ENCODE measurements at regions not wholly inside any gene's neighbourhood (a gene's known extent, or its start where the extent isn't known, plus 50 kb on each side); places are given as distances from the start of the nearest gene placed in this dataset.
"Not testable (repeated sequence)": the region's sequence is repeated elsewhere in the genome, so short reads cannot be mapped to it uniquely, and the experiment has no call there.

DNA sequence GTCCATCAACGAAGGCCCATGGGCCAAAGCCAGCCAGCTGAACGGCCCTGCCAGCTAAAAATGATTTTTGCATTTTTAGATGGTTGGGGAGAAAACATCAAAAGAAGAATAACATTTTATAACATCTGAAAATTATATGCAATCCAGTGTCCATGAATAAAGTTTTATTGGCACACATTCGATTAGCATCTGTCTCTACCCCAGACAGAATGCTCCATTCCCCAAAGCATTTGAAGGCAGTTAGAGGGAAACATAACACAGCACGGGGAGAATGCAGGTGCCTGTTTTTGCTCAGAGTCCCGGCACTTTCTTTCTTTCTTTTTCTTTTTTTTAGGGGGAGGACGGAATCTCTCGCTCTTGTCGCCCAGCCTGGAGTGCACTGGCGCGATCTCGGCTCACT, 110.7 kb downstream of the ZNF664 start:
- Histone ChIP-seq H3K9ac (ENCODE audit: insufficient read length) (no peak overlapping the region), H3K9me3 (ENCODE audit: low read depth, low read length) (no peaks in the 10 kb centered on the region), H3K36me3 (ENCODE audit: insufficient read depth, low read length) (no peaks in the 10 kb centered on the region), H3K27ac (no peak overlapping the region), H3K4me3 (no peak overlapping the region)
- no peak for DNase-seq (ENCODE audit: low read depth, low spot score)
- TF ChIP-seq POLR2AphosphoS5 (IDR thresholded peaks at IDR 0.05; ENCODE audit: borderline replicate concordance, low read depth, low read length) (no peak), EZH2 (IDR thresholded peaks at IDR 0.05) (no peak), FOXP2 (optimal IDR thresholded peaks at IDR 0.05; ENCODE audit: control extremely low read depth, extremely low read length, insufficient read depth) (no peak)

- no peak overlapping the region for H3K4me3 ChIP-seq
- no peaks in the 10 kb centered on the region for H3K9me3 ChIP-seq (ENCODE audit: low read depth, low read length)
- DNase-seq (ENCODE audit: low read depth, low spot score): no peak
- H3K27ac ChIP-seq: no peak overlapping the region
- no peaks in the 10 kb centered on the region for H3K36me3 ChIP-seq (ENCODE audit: insufficient read depth, low read length)
- no peak overlapping the region for H3K9ac ChIP-seq (ENCODE audit: insufficient read length)
- TF ChIP-seq FOXP2 (optimal IDR thresholded peaks at IDR 0.05; ENCODE audit: control extremely low read depth, extremely low read length, insufficient read depth) (no peak), POLR2AphosphoS5 (IDR thresholded peaks at IDR 0.05; ENCODE audit: borderline replicate concordance, low read depth, low read length) (no peak), EZH2 (IDR thresholded peaks at IDR 0.05) (no peak)
Measured at GRCh38 chr12:124085419-124086296, 112.6 kb downstream of the ZNF664 start.

DNA sequence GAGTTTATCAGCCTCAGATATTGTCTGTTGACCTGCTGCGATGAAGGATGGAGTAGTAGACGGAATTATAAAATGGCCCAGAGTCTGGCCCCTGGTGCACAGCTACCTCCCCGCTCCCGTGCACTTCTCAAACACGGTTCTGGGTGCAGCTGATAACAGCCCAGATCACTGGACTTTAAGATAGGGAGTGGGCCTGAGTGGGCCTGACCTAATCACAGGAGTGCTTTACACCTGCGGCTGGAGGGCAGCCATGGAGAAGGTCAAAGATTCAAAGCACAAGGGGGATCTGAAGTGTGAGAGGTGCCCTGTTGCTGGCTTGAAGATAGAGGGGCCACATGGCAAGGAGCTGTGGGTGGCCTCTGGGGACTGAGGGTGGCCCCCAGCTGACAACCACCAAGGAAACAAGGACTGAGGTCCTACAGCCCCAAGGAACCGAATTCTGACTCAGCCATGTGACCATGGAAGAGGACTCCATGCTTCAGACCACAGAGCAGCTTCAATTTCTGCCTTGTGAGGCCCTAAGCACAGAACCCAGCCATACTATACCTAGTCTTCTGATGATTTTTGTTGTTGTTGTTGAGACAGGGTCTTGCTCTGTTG, 113.4 kb downstream of the ZNF664 start:
- no peak overlapping the region for H3K27ac ChIP-seq
- H3K4me3 ChIP-seq: no peak overlapping the region
- H3K9ac ChIP-seq (ENCODE audit: insufficient read length): no peak overlapping the region
- no peaks in the 10 kb centered on the region for H3K36me3 ChIP-seq (ENCODE audit: insufficient read depth, low read length)
- TF ChIP-seq FOXP2 (optimal IDR thresholded peaks at IDR 0.05; ENCODE audit: control extremely low read depth, extremely low read length, insufficient read depth) (no peak), POLR2AphosphoS5 (IDR thresholded peaks at IDR 0.05; ENCODE audit: borderline replicate concordance, low read depth, low read length) (no peak), EZH2 (IDR thresholded peaks at IDR 0.05) (no peak)
- no peak for DNase-seq (ENCODE audit: low read depth, low spot score)
- H3K9me3 ChIP-seq (ENCODE audit: low read depth, low read length): no peaks in the 10 kb centered on the region

DNA sequence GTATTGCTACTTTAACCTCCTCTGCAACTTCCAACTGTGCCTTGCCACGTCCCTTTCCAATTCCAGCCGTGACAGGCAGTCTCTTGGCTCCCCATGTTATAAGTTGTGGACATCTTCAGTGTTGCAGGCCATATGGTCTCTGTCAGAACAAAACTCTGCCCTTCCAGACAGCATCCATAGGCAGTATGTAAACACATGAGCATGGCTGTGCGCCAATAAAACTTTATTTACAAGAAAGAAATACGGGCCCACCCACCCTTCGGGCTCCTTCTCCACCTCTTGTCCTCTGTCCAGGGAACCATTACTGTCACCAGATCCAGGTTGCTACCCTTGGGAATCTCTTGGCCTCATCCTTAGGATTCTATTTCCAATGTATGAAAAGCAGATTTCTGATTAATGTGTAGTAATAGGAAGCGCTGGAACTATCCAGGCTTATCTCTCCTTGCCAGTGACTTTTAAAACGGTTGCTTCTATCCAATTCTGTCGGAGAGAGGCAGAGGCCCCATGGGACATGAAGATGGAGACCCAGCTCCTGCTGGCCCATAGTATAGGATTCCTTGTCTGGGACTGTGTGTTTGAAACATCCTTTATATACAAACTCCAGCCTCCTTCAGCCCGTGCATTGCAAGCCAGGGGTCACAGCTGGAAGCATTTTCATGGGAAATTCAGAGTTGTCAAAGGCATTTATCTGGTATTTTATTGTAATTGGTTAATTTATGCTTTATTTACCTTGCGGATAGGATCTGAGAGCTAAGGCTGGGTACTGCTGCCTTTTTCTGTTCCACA, 114.4 kb downstream of the ZNF664 start:
- Histone ChIP-seq H3K9me3 (ENCODE audit: low read depth, low read length) (no peaks in the 10 kb centered on the region), H3K36me3 (ENCODE audit: insufficient read depth, low read length) (no peaks in the 10 kb centered on the region), H3K4me3 (no peak overlapping the region), H3K27ac (no peak overlapping the region), H3K9ac (ENCODE audit: insufficient read length) (no peak overlapping the region)
- DNase-seq (ENCODE audit: low read depth, low spot score): no peak
- no peak for TF ChIP-seq POLR2AphosphoS5 (IDR thresholded peaks at IDR 0.05; ENCODE audit: borderline replicate concordance, low read depth, low read length)
- TF ChIP-seq EZH2 (IDR thresholded peaks at IDR 0.05): no peak
- no peak for TF ChIP-seq FOXP2 (optimal IDR thresholded peaks at IDR 0.05; ENCODE audit: control extremely low read depth, extremely low read length, insufficient read depth)

- Histone ChIP-seq H3K4me3 (no peak overlapping the region), H3K27ac (no peak overlapping the region), H3K36me3 (ENCODE audit: insufficient read depth, low read length) (no peaks in the 10 kb centered on the region), H3K9me3 (ENCODE audit: low read depth, low read length) (no peaks in the 10 kb centered on the region), H3K9ac (ENCODE audit: insufficient read length) (no peak overlapping the region)
- no peak for DNase-seq (ENCODE audit: low read depth, low spot score)
- TF ChIP-seq FOXP2 (optimal IDR thresholded peaks at IDR 0.05; ENCODE audit: control extremely low read depth, extremely low read length, insufficient read depth) (no peak), POLR2AphosphoS5 (IDR thresholded peaks at IDR 0.05; ENCODE audit: borderline replicate concordance, low read depth, low read length) (no peak), EZH2 (IDR thresholded peaks at IDR 0.05) (no peak)
Measured at GRCh38 chr12:124088217-124088907, 115.3 kb downstream of the ZNF664 start.

- not testable (repeated sequence) for H3K4me3 ChIP-seq; H3K36me3 ChIP-seq (ENCODE audit: insufficient read depth, low read length); H3K9me3 ChIP-seq (ENCODE audit: low read depth, low read length); DNase-seq (ENCODE audit: low read depth, low spot score); H3K27ac ChIP-seq; H3K9ac ChIP-seq (ENCODE audit: insufficient read length)
Measured at GRCh38 chr12:124089181-124089914, 116.3 kb downstream of the ZNF664 start.

GRCh38 chr12:124091835-124092234, 118.8 kb downstream of the ZNF664 start:
- Histone ChIP-seq H3K9ac (ENCODE audit: insufficient read length) (no peak overlapping the region), H3K4me3 (no peak overlapping the region), H3K27ac (no peak overlapping the region), H3K36me3 (ENCODE audit: insufficient read depth, low read length) (no peaks in the 10 kb centered on the region), H3K9me3 (ENCODE audit: low read depth, low read length) (no peaks in the 10 kb centered on the region)
- DNase-seq (ENCODE audit: low read depth, low spot score): no peak
- TF ChIP-seq FOXP2 (optimal IDR thresholded peaks at IDR 0.05; ENCODE audit: control extremely low read depth, extremely low read length, insufficient read depth): no peak
- no peak for TF ChIP-seq POLR2AphosphoS5 (IDR thresholded peaks at IDR 0.05; ENCODE audit: borderline replicate concordance, low read depth, low read length)
- TF ChIP-seq EZH2 (IDR thresholded peaks at IDR 0.05): no peak

- H3K9ac ChIP-seq (ENCODE audit: insufficient read length); H3K36me3 ChIP-seq (ENCODE audit: insufficient read depth, low read length); H3K4me3 ChIP-seq; DNase-seq (ENCODE audit: low read depth, low spot score); H3K27ac ChIP-seq; H3K9me3 ChIP-seq (ENCODE audit: low read depth, low read length): not testable (repeated sequence)
Measured at GRCh38 chr12:124092532-124092931, 119.5 kb downstream of the ZNF664 start.
